OCI-LY7 (cell line): ENCODE measurements at regions not wholly inside any gene's neighbourhood (a gene's known extent, or its start where the extent isn't known, plus 50 kb on each side); places are given as distances from the start of the nearest gene placed in this dataset.

Source experiments
- BruUV-seq: library from RNA; stranded (reverse); fragments of 400-500 nt; replicated peaks from 2 replicates; lab custom pipeline; 2021; lab: Mats Ljungman, UMichigan
- CTCF ChIA-PET: fragments of 300-600 bp; sonication (Branson Sonifier 250); formaldehyde crosslinking; loops from one replicate; lab custom pipeline; 2022; ENCODE audit warnings: antibody characterized with exemption; ENCODE audit not compliant: unreplicated experiment; lab: Charles Lee
- POLR2A ChIA-PET: fragments of 300-600 bp; sonication (Branson Sonifier 250); formaldehyde crosslinking; loops from one replicate; lab custom pipeline; 2022; ENCODE audit warnings: antibody characterized with exemption; lab: Charles Lee
- DNase-seq: peaks from one replicate; pipeline ENCODE4 v3.0.0-alpha.2; 2015; ENCODE audit warnings: low spot score
- H2AFZ ChIP-seq: fragments of 200-600 bp; sonication (generic), shearing (Covaris generic); 2 replicates; pipeline ENCODE4 v1.6.1; 2014; ENCODE audit warnings: mild to moderate bottlenecking, antibody characterized with exemption, low read length, moderate library complexity
- H3K27ac ChIP-seq: fragments of 200-600 bp; sonication (generic); 2 replicates; pipeline ENCODE4 v1.5.1; 2014; ENCODE audit warnings: mixed run types, low read depth, mild to moderate bottlenecking, moderate library complexity, low read length, inconsistent platforms; ENCODE audit not compliant: poor library complexity, severe bottlenecking
- H3K36me3 ChIP-seq: fragments of 200-600 bp; sonication (generic); 2 replicates; pipeline ENCODE4 v1.6.1; 2014; ENCODE audit warnings: mild to moderate bottlenecking, antibody characterized with exemption, low read length, moderate library complexity, mixed read lengths; ENCODE audit not compliant: insufficient read depth
- H3K4me1 ChIP-seq: fragments of 200-600 bp; sonication (generic); 2 replicates; pipeline ENCODE4 v1.5.1; 2014; ENCODE audit warnings: mild to moderate bottlenecking, low read length; ENCODE audit not compliant: insufficient read depth, poor library complexity, severe bottlenecking
- H3K4me2 ChIP-seq: fragments of 200-600 bp; sonication (generic); 2 replicates; pipeline ENCODE4 v1.6.1; 2014; ENCODE audit warnings: mild to moderate bottlenecking, low read length
- H3K4me3 ChIP-seq: fragments of 200-600 bp; sonication (generic); 2 replicates; pipeline ENCODE4 v1.5.1; 2014; ENCODE audit warnings: mild to moderate bottlenecking, low read depth, low read length; ENCODE audit not compliant: poor library complexity, severe bottlenecking
- H3K79me2 ChIP-seq: fragments of 200-600 bp; sonication (generic); 2 replicates; pipeline ENCODE4 v1.6.1; 2016; ENCODE audit warnings: low read depth, mild to moderate bottlenecking, low read length, moderate library complexity, mixed read lengths; ENCODE audit not compliant: insufficient read depth
- H3K9me2 ChIP-seq: fragments of 200-600 bp; sonication (generic); 2 replicates; pipeline ENCODE4 v1.6.1; 2016; ENCODE audit warnings: mild to moderate bottlenecking, low read length, mixed read lengths; ENCODE audit not compliant: insufficient read depth
- H3K9me3 ChIP-seq: fragments of 200-600 bp; sonication (generic); 2 replicates; pipeline ENCODE4 v1.6.1; 2014; ENCODE audit warnings: mild to moderate bottlenecking, mixed run types, low read length, mixed read lengths
- H4K20me1 ChIP-seq: fragments of 200-600 bp; sonication (generic); 2 replicates; pipeline ENCODE4 v1.6.1; 2014; ENCODE audit warnings: mild to moderate bottlenecking, antibody characterized with exemption, low read length, moderate library complexity, mixed read lengths; ENCODE audit not compliant: insufficient read depth
- EZH2phosphoT487 ChIP-seq: fragments of 200-600 bp; sonication (generic); IDR thresholded peaks from 2 replicates; pipeline ENCODE4 v1.6.1; 2018; ENCODE audit warnings: low read depth, borderline replicate concordance, mild to moderate bottlenecking, mixed run types, antibody characterized with exemption, low read length, moderate library complexity, mixed read lengths
- intact Hi-C: fragments of 100-400 bp; cut with micrococcal nuclease; formaldehyde crosslinking; loops from one replicate; pipeline ENCODE4 v1.10.0; 2022; ENCODE audit not compliant: unreplicated experiment
- TF ChIP-seq, protein P1 (sequence below): fragments of 200-600 bp; sonication (generic); conservative IDR thresholded peaks from 2 replicates; pipeline ENCODE4 v1.5.1; 2014; ENCODE audit warnings: mild to moderate bottlenecking, antibody characterized with exemption, low read length, moderate library complexity, mixed read lengths

DNA sequence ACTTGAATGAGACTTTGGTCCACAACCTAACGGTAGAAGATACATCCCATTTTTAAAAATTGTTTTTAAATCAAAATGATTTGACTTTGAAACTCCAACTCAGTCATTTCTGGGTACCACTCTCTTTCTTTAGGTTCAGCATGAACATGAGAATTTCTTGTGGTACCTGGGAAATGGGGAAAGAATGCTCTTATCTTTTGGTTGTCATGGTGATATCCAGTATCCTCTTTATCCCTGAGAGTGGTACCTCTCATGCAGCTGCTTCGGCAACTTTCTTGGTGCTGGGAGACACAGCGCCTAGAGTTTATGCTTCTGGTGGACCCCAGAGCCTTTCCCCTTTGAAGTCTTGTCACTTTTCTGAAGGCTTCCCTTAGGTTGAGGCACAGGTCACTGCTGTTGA is 465.1 kb upstream of the FAT1 start:
- POLR2A ChIA-PET = no interaction called here
- intact Hi-C loops = no loop called here

DNA sequence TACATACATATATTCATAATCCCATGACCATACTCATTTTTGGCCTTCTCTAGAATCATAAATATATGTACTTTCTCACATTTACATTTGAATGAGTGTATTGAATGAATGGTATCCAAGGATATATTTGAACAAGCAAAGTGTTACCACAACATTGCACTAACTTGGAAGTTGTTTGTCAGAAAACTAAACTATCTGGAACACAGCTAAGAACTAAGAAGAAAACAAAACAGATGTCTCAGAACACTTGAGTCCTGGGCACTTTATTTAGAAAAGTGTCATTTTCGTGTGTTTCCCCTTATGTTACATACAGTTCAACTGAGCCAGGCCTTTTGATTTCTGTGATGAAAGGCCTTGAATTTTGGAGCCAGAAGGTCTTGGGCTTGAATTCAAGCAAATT is 466.7 kb upstream of the FAT1 start:
- ChIA-PET POLR2A (interaction anchor here (0.5 kb wide), 1 partner anchor 8 kb away, joined by 3 read pairs; no protein-coding TSS in a partner anchor), CTCF (no interaction called here)
- Histone ChIP-seq H4K20me1 (no peaks in the 10 kb centered on the region), H2AFZ (no peak overlapping the region), H3K4me1 (peaks cover 5% of the 10 kb centered on the region), H3K9me3 (no peaks in the 10 kb centered on the region), H3K4me2 (no peak overlapping the region), H3K4me3 (no peak overlapping the region), H3K9me2 (no peaks in the 10 kb centered on the region), H3K27ac (no peak overlapping the region), H3K36me3 (no peaks in the 10 kb centered on the region), H3K79me2 (no peaks in the 10 kb centered on the region)
- DNase-seq = no peak
- TF ChIP-seq EZH2phosphoT487 = no peak
- TF ChIP-seq, protein P1, sequence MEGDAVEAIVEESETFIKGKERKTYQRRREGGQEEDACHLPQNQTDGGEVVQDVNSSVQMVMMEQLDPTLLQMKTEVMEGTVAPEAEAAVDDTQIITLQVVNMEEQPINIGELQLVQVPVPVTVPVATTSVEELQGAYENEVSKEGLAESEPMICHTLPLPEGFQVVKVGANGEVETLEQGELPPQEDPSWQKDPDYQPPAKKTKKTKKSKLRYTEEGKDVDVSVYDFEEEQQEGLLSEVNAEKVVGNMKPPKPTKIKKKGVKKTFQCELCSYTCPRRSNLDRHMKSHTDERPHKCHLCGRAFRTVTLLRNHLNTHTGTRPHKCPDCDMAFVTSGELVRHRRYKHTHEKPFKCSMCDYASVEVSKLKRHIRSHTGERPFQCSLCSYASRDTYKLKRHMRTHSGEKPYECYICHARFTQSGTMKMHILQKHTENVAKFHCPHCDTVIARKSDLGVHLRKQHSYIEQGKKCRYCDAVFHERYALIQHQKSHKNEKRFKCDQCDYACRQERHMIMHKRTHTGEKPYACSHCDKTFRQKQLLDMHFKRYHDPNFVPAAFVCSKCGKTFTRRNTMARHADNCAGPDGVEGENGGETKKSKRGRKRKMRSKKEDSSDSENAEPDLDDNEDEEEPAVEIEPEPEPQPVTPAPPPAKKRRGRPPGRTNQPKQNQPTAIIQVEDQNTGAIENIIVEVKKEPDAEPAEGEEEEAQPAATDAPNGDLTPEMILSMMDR = no peak
- no TSS peak for BruUV-seq
- intact Hi-C loops = no loop called here

More for the DNA sequence above, 465.1 kb upstream of the FAT1 start:
- H3K9me2 ChIP-seq = no peaks in the 10 kb centered on the region
- no peaks in the 10 kb centered on the region for H3K36me3 ChIP-seq
- no peaks in the 10 kb centered on the region for H3K79me2 ChIP-seq
- H3K9me3 ChIP-seq = no peaks in the 10 kb centered on the region
- no TSS peak for BruUV-seq
- no peak for TF ChIP-seq EZH2phosphoT487
- TF ChIP-seq, protein P1 = no peak
- no peak overlapping the region for H3K4me2 ChIP-seq
- no peak overlapping the region for H2AFZ ChIP-seq
- no peak overlapping the region for H3K27ac ChIP-seq
- no peak for DNase-seq
- peaks cover 5% of the 10 kb centered on the region for H3K4me1 ChIP-seq
- CTCF ChIA-PET = no interaction called here
- no peak overlapping the region for H3K4me3 ChIP-seq
- H4K20me1 ChIP-seq = no peaks in the 10 kb centered on the region

DNA sequence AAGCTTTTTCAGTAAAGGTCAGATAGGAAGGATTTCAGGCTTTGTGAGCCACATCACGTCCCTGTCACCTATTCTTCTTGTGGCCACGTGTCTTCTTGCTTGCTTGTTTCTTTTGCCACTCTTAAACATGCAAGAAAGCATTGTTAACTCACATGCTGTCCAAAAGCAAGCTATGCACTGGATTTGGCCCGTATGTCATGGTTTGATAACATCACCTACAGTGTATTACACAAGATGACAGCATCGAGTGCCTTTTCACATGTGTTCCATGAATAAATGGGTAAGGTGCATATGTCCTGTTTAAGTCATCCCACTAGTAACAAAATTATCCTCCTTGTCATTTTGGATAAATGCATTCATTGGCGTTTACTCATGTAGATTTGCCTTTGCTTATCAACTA is 468.0 kb upstream of the FAT1 start:
- Histone ChIP-seq H3K4me3 (no peak overlapping the region), H3K36me3 (no peaks in the 10 kb centered on the region), H4K20me1 (no peaks in the 10 kb centered on the region), H2AFZ (peak overlapping the region; percentile 3; the same call in 1 of the 2 replicates), H3K4me1 (peaks cover 5% of the 10 kb centered on the region), H3K9me3 (no peaks in the 10 kb centered on the region), H3K79me2 (no peaks in the 10 kb centered on the region), H3K4me2 (no peak overlapping the region), H3K27ac (no peak overlapping the region), H3K9me2 (no peaks in the 10 kb centered on the region)
- CTCF ChIA-PET = no interaction called here
- no peak for TF ChIP-seq EZH2phosphoT487
- TF ChIP-seq, protein P1 = no peak
- intact Hi-C loops = no loop called here
- DNase-seq = no peak
- POLR2A ChIA-PET = no interaction called here
- no TSS peak for BruUV-seq
